BE2C (cell line): ENCODE measurements at regions not wholly inside any gene's neighbourhood (a gene's known extent, or its start where the extent isn't known, plus 50 kb on each side); places are given as distances from the start of the nearest gene placed in this dataset.

Experiments
- DNase-seq: peaks from one replicate; pipeline ENCODE4 v3.0.0-alpha.2; 2020
- H3K27me3 ChIP-seq: fragments of 250-450 bp; sonication (Bioruptor Pico); 2 replicates; pipeline ENCODE4 v1.5.1; 2020; ENCODE audit warnings: mild to moderate bottlenecking
- H3K36me3 ChIP-seq: fragments of 250-450 bp; sonication (Bioruptor Pico); 2 replicates; pipeline ENCODE4 v1.5.1; 2020; ENCODE audit warnings: mild to moderate bottlenecking
- H3K4me1 ChIP-seq: fragments of 250-450 bp; sonication (Bioruptor Pico); 2 replicates; pipeline ENCODE4 v1.5.1; 2020
- H3K4me3 ChIP-seq: 2 replicates; pipeline ENCODE4 v1.5.1; 2011; ENCODE audit warnings: low read depth, low read length
- H3K9me3 ChIP-seq: fragments of 250-450 bp; sonication (Bioruptor Pico); 2 replicates; pipeline ENCODE4 v1.5.1; 2020
- TF ChIP-seq, protein P1 (sequence below): IDR thresholded peaks from 2 replicates; pipeline ENCODE4 v1.5.1; 2012; ENCODE audit warnings: mild to moderate bottlenecking, low read depth, low read length

DNA sequence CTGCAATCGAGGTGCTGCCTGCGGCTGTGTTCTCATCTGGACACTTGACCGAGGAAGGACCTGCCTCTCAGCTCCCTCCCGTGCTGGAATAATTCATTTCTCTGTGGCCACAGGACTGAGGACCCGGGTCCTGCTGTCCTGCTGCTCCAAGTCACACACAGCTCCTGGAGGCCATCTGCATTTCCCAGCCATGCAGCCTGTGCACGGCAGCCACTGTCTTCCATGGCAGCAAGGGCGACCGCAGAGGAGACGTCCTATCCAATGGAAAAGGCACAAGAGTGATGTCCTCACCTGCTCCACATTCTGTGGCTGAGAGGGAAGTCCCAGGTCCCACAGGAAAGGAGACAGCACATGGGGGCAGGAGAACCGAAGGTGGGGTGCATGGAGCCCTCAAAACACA lies 495.8 kb downstream of the BRD1 start:
- Histone ChIP-seq H3K27me3 (no peaks in the 10 kb centered on the region), H3K9me3 (no peaks in the 10 kb centered on the region), H3K4me1 (no peaks in the 10 kb centered on the region), H3K36me3 (no peaks in the 10 kb centered on the region), H3K4me3 (no peak overlapping the region)
- TF ChIP-seq, protein P1, sequence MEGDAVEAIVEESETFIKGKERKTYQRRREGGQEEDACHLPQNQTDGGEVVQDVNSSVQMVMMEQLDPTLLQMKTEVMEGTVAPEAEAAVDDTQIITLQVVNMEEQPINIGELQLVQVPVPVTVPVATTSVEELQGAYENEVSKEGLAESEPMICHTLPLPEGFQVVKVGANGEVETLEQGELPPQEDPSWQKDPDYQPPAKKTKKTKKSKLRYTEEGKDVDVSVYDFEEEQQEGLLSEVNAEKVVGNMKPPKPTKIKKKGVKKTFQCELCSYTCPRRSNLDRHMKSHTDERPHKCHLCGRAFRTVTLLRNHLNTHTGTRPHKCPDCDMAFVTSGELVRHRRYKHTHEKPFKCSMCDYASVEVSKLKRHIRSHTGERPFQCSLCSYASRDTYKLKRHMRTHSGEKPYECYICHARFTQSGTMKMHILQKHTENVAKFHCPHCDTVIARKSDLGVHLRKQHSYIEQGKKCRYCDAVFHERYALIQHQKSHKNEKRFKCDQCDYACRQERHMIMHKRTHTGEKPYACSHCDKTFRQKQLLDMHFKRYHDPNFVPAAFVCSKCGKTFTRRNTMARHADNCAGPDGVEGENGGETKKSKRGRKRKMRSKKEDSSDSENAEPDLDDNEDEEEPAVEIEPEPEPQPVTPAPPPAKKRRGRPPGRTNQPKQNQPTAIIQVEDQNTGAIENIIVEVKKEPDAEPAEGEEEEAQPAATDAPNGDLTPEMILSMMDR = no peak
- DNase-seq = no peak

DNA sequence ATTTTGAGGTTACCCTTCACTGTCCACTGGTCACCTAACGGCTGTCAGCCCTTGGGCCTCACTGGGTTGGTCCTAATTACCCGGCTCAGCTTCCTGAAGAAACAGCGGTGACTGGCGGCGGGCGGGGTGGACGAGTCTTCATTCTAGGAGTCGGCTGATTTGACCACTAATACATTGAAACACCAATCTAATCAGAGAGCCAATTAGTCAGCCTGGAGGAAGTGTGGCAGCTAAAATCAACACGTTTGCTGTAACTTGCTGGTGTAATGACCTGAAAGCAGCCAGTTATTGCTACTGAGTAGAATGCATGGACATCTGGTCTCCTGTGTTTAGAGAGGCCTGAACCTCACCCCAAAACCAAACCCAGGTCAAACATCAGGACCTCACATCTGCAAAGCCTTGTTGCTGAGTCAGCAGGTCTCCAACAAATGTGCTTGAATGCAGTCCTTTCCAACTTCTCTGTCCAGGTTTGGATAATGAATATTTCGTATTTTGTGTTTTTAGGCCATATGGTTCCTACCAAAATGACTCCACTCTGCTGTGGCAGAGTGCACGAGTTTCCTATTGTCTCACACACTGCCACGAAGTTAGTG lies 496.4 kb downstream of the BRD1 start:
- Histone ChIP-seq H3K9me3 (no peaks in the 10 kb centered on the region), H3K4me1 (no peaks in the 10 kb centered on the region), H3K36me3 (no peaks in the 10 kb centered on the region), H3K27me3 (no peaks in the 10 kb centered on the region), H3K4me3 (no peak overlapping the region)
- TF ChIP-seq, protein P1 = no peak
- no peak for DNase-seq

DNA sequence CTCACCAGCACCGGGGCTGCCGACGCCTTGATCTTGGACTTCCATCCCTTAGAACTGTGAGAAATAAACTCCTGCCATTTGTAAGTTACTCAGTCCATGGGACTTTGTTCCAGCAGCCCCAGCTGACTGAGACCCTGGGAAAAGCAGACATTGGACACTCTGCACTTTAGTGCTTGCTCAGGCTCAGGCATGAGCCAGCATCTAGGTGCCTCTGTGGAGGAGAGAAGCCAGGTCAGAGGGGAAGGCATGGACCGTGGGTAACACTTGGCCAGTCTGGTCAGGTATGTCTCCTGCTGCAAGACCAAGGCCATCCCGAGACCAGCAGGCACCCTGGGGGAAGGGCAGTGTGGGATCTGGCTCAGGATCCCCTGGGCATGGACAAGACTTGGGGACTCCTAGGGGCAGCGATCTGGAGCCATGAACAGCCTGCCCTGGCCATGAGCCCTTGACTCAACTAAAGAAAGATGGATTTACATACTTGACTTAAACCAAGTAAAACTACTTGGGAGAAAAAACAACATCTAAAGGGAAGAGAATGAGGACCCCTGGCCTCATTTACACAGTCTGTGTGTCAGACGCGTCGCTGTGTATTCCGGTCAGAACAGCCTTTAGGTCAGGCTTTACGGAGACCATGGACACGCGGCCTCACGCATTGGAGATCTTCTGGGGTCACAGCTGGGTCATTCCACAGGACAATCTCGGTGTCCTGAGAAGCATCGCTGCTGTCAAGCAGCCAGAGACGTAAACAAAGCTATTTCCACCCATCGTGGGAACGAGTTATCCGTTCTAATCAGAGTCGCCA lies 497.1 kb downstream of the BRD1 start:
- TF ChIP-seq, protein P1 = no peak
- Histone ChIP-seq H3K4me3 (no peak overlapping the region), H3K36me3 (no peaks in the 10 kb centered on the region), H3K27me3 (no peaks in the 10 kb centered on the region), H3K4me1 (no peaks in the 10 kb centered on the region), H3K9me3 (no peaks in the 10 kb centered on the region)
- no peak for DNase-seq

DNA sequence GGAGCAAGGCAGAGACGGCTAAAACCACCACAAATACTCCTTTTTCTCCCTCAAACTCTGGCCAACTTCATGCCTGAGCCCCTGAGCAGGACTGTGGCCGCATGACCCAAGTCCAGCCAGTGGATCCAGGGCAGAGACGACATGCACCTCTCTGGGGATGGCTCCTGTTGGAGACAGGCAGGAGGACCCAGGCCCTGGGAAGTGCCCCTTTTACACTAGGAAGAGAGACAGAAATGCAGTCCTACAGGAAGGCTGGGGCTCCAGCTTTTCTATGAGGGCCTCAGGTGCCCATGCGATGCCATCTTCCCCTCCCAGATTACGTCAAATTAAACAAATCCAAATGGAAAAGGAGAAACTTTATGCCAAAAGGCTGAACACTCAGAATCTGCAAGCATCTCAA lies 498.0 kb downstream of the BRD1 start:
- Histone ChIP-seq H3K36me3 (no peaks in the 10 kb centered on the region), H3K27me3 (no peaks in the 10 kb centered on the region), H3K4me3 (no peak overlapping the region), H3K9me3 (no peaks in the 10 kb centered on the region), H3K4me1 (no peaks in the 10 kb centered on the region)
- TF ChIP-seq, protein P1 = no peak
- DNase-seq = no peak

DNA sequence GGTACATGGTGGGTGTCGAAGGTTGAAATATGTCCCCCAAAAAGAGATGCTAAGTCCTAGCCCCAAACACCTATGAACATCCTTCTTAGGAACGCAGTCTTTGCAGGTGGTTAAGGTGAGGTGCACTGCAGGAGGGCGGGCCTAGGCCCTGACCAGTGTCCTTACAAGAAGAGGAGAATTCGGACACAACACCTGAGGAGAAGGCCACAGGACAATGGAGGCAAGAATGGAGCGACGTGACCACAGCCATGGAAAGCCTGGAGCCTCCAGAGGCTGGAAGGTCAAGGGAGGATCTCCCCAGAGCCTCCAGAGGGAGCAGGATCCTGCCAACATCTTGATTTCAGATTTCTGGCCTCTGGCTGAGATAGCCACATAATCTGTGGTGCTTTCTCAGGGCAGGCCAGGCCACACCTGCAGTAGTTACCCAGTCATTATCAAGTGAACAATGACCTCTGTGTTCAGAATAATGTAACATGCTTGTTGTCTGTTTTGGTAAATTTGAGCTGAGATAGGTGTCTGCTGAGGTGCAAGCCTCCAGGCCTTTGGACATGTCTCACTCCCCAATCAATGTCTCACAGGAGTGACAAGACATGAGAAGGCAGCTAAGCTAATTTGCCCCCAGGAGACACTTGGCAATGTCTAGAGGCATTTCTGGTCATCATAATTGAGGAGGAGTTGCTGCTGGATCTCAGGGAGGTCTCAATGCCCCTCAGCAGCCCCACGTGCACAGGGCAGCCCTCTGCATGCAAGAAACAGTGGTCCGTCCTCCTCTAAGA lies 498.9 kb downstream of the BRD1 start:
- Histone ChIP-seq H3K4me1 (no peaks in the 10 kb centered on the region), H3K27me3 (no peaks in the 10 kb centered on the region), H3K9me3 (no peaks in the 10 kb centered on the region), H3K36me3 (no peaks in the 10 kb centered on the region), H3K4me3 (no peak overlapping the region)
- DNase-seq = no peak
- TF ChIP-seq, protein P1 = no peak
